Vagina (tissue), 2 donors: ENCODE measurements at regions not wholly inside any gene's neighbourhood (a gene's known extent, or its start where the extent isn't known, plus 50 kb on each side); places are given as distances from the start of the nearest gene placed in this dataset.

Experiments
- DNase-seq, 2 donors: peaks; one replicate each; pipeline ENCODE4 v3.0.0-alpha.2; 2017; ENCODE audit errors: extremely low spot score in 2 of 2
- H3K27ac ChIP-seq: fragments of 200-600 bp; sonication (generic); one replicate; pipeline ENCODE4 v1.5.1; 2019
- H3K27me3 ChIP-seq: fragments of 200-600 bp; sonication (generic); one replicate; pipeline ENCODE4 v1.5.1; 2019
- H3K36me3 ChIP-seq, 2 donors: fragments of 200-600 bp; sonication (generic); one replicate each; pipeline ENCODE4 v1.5.1; 2017 to 2019
- H3K4me1 ChIP-seq: fragments of 200-600 bp; sonication (generic); one replicate; pipeline ENCODE4 v1.5.1; 2019
- H3K4me3 ChIP-seq, 2 donors: fragments of 200-600 bp; sonication (generic); 1 replicate in 1 of 2; 2 replicates in 1 of 2; pipeline ENCODE4 v1.5.1; 2016 to 2019
- H3K9me3 ChIP-seq: fragments of 200-600 bp; sonication (generic); one replicate; pipeline ENCODE4 v1.5.1; 2019
- CTCF ChIP-seq, 3 experiments: fragments of 450-650 bp in 2 of 3; fragments of 200-600 bp in 1 of 3; sonication (generic) in 1 of 3; IDR thresholded peaks; one replicate each; pipeline ENCODE4 v1.5.1; 2017 to 2019; ENCODE audit warnings: antibody characterized with exemption in 3 of 3, mild to moderate bottlenecking in 2 of 3, moderate library complexity in 2 of 3
- POLR2A ChIP-seq, 2 donors: fragments of 450-650 bp; IDR thresholded peaks; one replicate each; pipeline ENCODE4 v1.6.1; 2017; ENCODE audit warnings: antibody characterized with exemption in 2 of 2, mild to moderate bottlenecking in 2 of 2, moderate library complexity in 2 of 2
- POLR2AphosphoS5 ChIP-seq, 2 donors: sonication (generic); formaldehyde crosslinking; IDR thresholded peaks; one replicate each; pipeline ENCODE4 v1.9.0; 2017; ENCODE audit warnings: antibody characterized with exemption in 2 of 2, mild to moderate bottlenecking in 2 of 2, low read depth in 1 of 2; ENCODE audit not compliant: insufficient read depth in 1 of 2
- intact Hi-C: fragments of 100-400 bp; cut with DNase I; formaldehyde crosslinking; loops from one replicate; pipeline ENCODE4 v1.15.1; 2023

GRCh38 chr2:74756356-74756890 is 77.5 kb upstream of the HK2 start:
- TF ChIP-seq CTCF (IDR thresholded peaks at IDR 0.05) (no peak), POLR2AphosphoS5 (IDR thresholded peaks at IDR 0.05; ENCODE audit: insufficient read depth in 1 of 2, low read depth in 1 of 2) (no peak), POLR2A (IDR thresholded peaks at IDR 0.05) (no peak)
- Histone ChIP-seq H3K27ac (no peak overlapping the region), H3K27me3 (no peaks in the 10 kb centered on the region), H3K4me3 (no peak overlapping the region), H3K36me3 (no peaks in the 10 kb centered on the region), H3K4me1 (no peaks in the 10 kb centered on the region), H3K9me3 (peaks cover 6% of the 10 kb centered on the region)
- DNase-seq = no peak
- intact Hi-C loops = no loop called here

DNA sequence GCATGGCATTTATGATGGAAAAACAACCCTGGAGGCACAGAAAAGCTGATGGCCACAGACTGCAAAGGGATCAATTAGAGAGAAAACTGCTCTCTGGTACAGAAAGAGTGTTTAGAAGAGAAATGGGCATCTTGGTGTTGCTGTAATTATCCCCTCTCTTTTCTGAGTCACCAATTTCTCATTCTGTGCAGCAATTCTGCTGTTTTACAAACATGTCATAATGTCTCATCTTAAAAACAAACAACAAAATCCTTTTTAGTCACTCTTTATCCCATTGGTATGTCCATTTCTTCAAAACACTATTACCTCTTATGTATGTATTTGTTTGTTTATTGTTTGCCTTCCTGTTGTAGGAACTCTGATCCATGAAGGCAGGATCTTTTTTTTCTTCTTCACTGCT is 73.9 kb upstream of the HK2 start:
- H3K27ac ChIP-seq = no peak overlapping the region
- no peak overlapping the region for H3K4me3 ChIP-seq
- TF ChIP-seq POLR2AphosphoS5 (IDR thresholded peaks at IDR 0.05; ENCODE audit: insufficient read depth in 1 of 2, low read depth in 1 of 2) (no peak), POLR2A (IDR thresholded peaks at IDR 0.05) (no peak), CTCF (IDR thresholded peaks at IDR 0.05) (no peak)
- no peaks in the 10 kb centered on the region for H3K27me3 ChIP-seq
- H3K9me3 ChIP-seq = peaks cover 6% of the 10 kb centered on the region
- no peak for DNase-seq
- intact Hi-C loops = no loop called here
- no peaks in the 10 kb centered on the region for H3K4me1 ChIP-seq
- no peaks in the 10 kb centered on the region for H3K36me3 ChIP-seq

DNA sequence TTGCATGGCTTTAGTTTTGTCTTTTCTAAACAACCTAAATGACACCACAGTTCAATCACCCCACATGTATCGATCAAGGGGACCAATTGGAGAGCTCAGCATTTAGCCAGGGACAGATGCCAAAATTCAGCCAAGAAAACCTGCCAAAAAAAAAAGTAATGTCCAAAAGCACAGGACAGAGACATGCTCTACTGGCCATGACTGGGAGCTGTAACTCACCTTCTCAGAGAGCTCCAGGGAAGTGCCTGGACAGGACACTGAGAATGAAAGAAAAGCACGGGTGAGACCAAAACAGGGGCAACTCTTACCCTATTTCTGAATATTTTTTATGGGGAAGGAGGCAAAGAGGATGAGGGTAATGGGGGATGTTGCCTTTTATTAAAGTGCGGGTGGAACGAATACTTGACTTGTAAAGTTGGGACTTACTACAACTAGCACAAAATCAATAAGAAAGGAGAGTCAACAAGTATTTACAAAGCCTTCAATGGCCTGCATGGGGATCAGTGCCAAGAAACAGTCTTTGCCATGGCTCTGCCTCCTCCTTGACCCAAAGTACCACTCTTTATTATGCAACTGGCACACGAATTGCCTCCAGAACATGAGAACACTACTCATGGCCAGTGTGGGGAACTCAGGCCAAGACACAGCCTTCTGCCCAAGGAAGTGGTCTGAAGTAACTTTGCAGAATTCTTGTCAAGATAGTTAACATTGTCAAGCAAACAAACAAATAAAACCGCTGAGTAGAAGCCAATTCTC is 72.9 kb upstream of the HK2 start:
- Histone ChIP-seq H3K4me3 (no peak overlapping the region), H3K27ac (no peak overlapping the region), H3K4me1 (no peaks in the 10 kb centered on the region), H3K27me3 (no peaks in the 10 kb centered on the region), H3K9me3 (peaks cover 6% of the 10 kb centered on the region), H3K36me3 (no peaks in the 10 kb centered on the region)
- TF ChIP-seq POLR2AphosphoS5 (IDR thresholded peaks at IDR 0.05; ENCODE audit: insufficient read depth in 1 of 2, low read depth in 1 of 2) = no peak
- TF ChIP-seq CTCF (IDR thresholded peaks at IDR 0.05) = no peak
- no peak for TF ChIP-seq POLR2A (IDR thresholded peaks at IDR 0.05)
- intact Hi-C loops = no loop called here
- peak in 1 of 2 donors; percentile 37 for DNase-seq

GRCh38 chr2:74762789-74763188 is 71.1 kb upstream of the HK2 start:
- Histone ChIP-seq H3K36me3 (no peaks in the 10 kb centered on the region), H3K9me3 (no peaks in the 10 kb centered on the region), H3K4me1 (no peaks in the 10 kb centered on the region), H3K27ac (no peak overlapping the region), H3K4me3 (no peak overlapping the region), H3K27me3 (no peaks in the 10 kb centered on the region)
- intact Hi-C loops = no loop called here
- no peak for TF ChIP-seq CTCF (IDR thresholded peaks at IDR 0.05)
- TF ChIP-seq POLR2AphosphoS5 (IDR thresholded peaks at IDR 0.05; ENCODE audit: insufficient read depth in 1 of 2, low read depth in 1 of 2) = no peak
- no peak for TF ChIP-seq POLR2A (IDR thresholded peaks at IDR 0.05)
- DNase-seq = peak in 1 of 2 donors; percentile 58

DNA sequence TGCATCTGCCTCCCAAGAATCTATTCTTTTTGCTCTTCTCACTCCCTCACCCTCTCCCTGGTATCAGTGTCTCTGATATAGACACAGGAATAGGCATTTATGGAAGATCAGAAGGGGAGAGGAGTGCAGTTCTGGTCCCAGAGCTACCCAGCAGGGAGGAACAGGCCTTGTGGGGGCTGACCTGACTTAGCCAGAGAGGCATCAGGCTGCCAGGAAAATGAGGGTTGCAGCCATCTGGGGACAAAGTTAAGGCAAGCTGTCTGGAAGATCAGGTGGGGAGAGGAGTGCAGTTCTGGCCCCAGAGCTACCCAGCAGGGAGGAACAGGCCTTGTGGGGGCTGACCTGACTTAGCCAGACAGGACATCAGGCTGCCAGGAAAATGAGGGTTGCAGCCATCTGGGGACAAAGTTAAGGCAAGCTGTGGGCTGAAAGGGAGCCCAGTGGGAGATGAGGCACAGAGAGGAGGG is 69.9 kb upstream of the HK2 start:
- no peaks in the 10 kb centered on the region for H3K36me3 ChIP-seq
- TF ChIP-seq POLR2AphosphoS5 (IDR thresholded peaks at IDR 0.05; ENCODE audit: insufficient read depth in 1 of 2, low read depth in 1 of 2) (no peak), POLR2A (IDR thresholded peaks at IDR 0.05) (no peak)
- intact Hi-C loops = no loop called here
- no peaks in the 10 kb centered on the region for H3K9me3 ChIP-seq
- H3K4me3 ChIP-seq = no peak overlapping the region
- no peaks in the 10 kb centered on the region for H3K4me1 ChIP-seq
- no peaks in the 10 kb centered on the region for H3K27me3 ChIP-seq
- H3K27ac ChIP-seq = no peak overlapping the region
- DNase-seq = peak in 1 of 2 donors; percentile 49
